GM19025 (cell line): ENCODE measurements at regions not wholly inside any gene's neighbourhood (a gene's known extent, or its start where the extent isn't known, plus 50 kb on each side); places are given as distances from the start of the nearest gene placed in this dataset.
A peak's percentile ranks its signal among the peaks of the same experiment; 100 is the strongest.

Experiments used
- ATAC-seq: cut with Tn5 transposase; IDR thresholded peaks from one replicate; pipeline ENCODE4 v1.9.1; 2021; ENCODE audit warnings: mild to moderate bottlenecking, low read depth, moderate library complexity; ENCODE audit not compliant: unreplicated experiment

GRCh38 chr2:104430852-104431251, 423.1 kb upstream of the POU3F3 start:
- ATAC-seq: no peak

GRCh38 chr2:104431701-104432121, 422.2 kb upstream of the POU3F3 start:
- ATAC-seq: no peak

- no peak for ATAC-seq
These were observed 421.5 kb upstream of the POU3F3 start for GRCh38 chr2:104432401-104432800.

GRCh38 chr2:104432991-104433390, 420.9 kb upstream of the POU3F3 start:
- ATAC-seq: no peak

GRCh38 chr2:104433657-104434056, 420.3 kb upstream of the POU3F3 start:
- ATAC-seq: no peak

- peak; percentile 66 for ATAC-seq
These were observed 419.6 kb upstream of the POU3F3 start for GRCh38 chr2:104434318-104434792.

- no peak for ATAC-seq
These were observed 418.9 kb upstream of the POU3F3 start for GRCh38 chr2:104434966-104435365.

GRCh38 chr2:104438481-104438880, 415.4 kb upstream of the POU3F3 start:
- ATAC-seq: no peak

- ATAC-seq: no peak
These were observed 410.8 kb upstream of the POU3F3 start for GRCh38 chr2:104443145-104443544.

- ATAC-seq: no peak
These were observed 409.5 kb upstream of the POU3F3 start for GRCh38 chr2:104444392-104444791.

GRCh38 chr2:104444889-104445288, 409.0 kb upstream of the POU3F3 start:
- no peak for ATAC-seq

GRCh38 chr2:104447831-104448434, 406.0 kb upstream of the POU3F3 start:
- peak; percentile 54 for ATAC-seq

- no peak for ATAC-seq
These were observed 405.1 kb upstream of the POU3F3 start for GRCh38 chr2:104448661-104449440.

GRCh38 chr2:104452558-104452957, 401.4 kb upstream of the POU3F3 start:
- ATAC-seq: no peak

GRCh38 chr2:104462731-104463130, 391.2 kb upstream of the POU3F3 start:
- ATAC-seq: no peak

GRCh38 chr2:104465981-104466380, 387.9 kb upstream of the POU3F3 start:
- ATAC-seq: no peak

GRCh38 chr2:104468846-104469245, 385.1 kb upstream of the POU3F3 start:
- no peak for ATAC-seq

- ATAC-seq: no peak
These were observed 381.8 kb upstream of the POU3F3 start for GRCh38 chr2:104472076-104472475.

GRCh38 chr2:104473546-104473945, 380.4 kb upstream of the POU3F3 start:
- ATAC-seq: no peak

- ATAC-seq: no peak
These were observed 379.2 kb upstream of the POU3F3 start for GRCh38 chr2:104474716-104475115.

- ATAC-seq: peak; percentile 46
These were observed 377.8 kb upstream of the POU3F3 start for GRCh38 chr2:104476075-104476474.

GRCh38 chr2:104476563-104476988, 377.3 kb upstream of the POU3F3 start:
- ATAC-seq: no peak
